Smooth muscle cell (in vitro differentiated cells): ENCODE measurements at regions not wholly inside any gene's neighbourhood (a gene's known extent, or its start where the extent isn't known, plus 50 kb on each side); places are given as distances from the start of the nearest gene placed in this dataset.

Source experiments
- DNase-seq: peaks from one replicate; lab custom pipeline; 2025; ENCODE audit not compliant: unreplicated experiment; lab: John Stamatoyannopoulos, UW
- H2AFZ ChIP-seq: fragments of 200-600 bp; sonication (generic); 2 replicates; pipeline ENCODE4 v1.6.0; 2016; ENCODE audit warnings: antibody characterized with exemption, low read depth, mild to moderate bottlenecking
- H3F3A ChIP-seq: fragments of 200-600 bp; sonication (generic); 2 replicates; pipeline ENCODE4 v1.6.0; 2017; ENCODE audit warnings: antibody characterized with exemption, low read depth
- H3K27ac ChIP-seq: fragments of 200-600 bp; sonication (generic); 2 replicates; pipeline ENCODE4 v1.5.1; 2016; ENCODE audit warnings: low read depth, mild to moderate bottlenecking
- H3K27me3 ChIP-seq: fragments of 200-600 bp; sonication (generic); 2 replicates; pipeline ENCODE4 v1.6.1; 2016; ENCODE audit warnings: low read depth, mild to moderate bottlenecking
- H3K36me3 ChIP-seq: fragments of 200-600 bp; sonication (generic); 2 replicates; pipeline ENCODE4 v1.5.1; 2016; ENCODE audit warnings: low read depth
- H3K4me1 ChIP-seq: fragments of 200-600 bp; sonication (generic); 2 replicates; pipeline ENCODE4 v1.5.1; 2016; ENCODE audit warnings: low read depth
- H3K4me2 ChIP-seq: fragments of 200-600 bp; sonication (generic); 2 replicates; pipeline ENCODE4 v1.6.0; 2016; ENCODE audit warnings: mild to moderate bottlenecking
- H3K4me3 ChIP-seq: fragments of 200-600 bp; sonication (generic); 2 replicates; pipeline ENCODE4 v1.5.1; 2016; ENCODE audit warnings: mild to moderate bottlenecking
- H3K79me2 ChIP-seq: fragments of 200-600 bp; sonication (generic); 2 replicates; pipeline ENCODE4 v1.6.0; 2016; ENCODE audit warnings: low read depth, mild to moderate bottlenecking
- H3K9ac ChIP-seq: fragments of 200-600 bp; sonication (generic); 2 replicates; pipeline ENCODE4 v1.6.0; 2016; ENCODE audit warnings: low read depth
- H3K9me3 ChIP-seq: fragments of 200-600 bp; sonication (generic); replicated peaks from 2 replicates; pipeline ENCODE4 v1.5.1; 2016; ENCODE audit warnings: low read depth
- H4K20me1 ChIP-seq: fragments of 200-600 bp; sonication (generic); 2 replicates; pipeline ENCODE4 v1.6.0; 2016; ENCODE audit warnings: low read depth
- WGBS: methylation state at CpG from one replicate; pipeline ENCODE4 v1.1.7; 2016; ENCODE audit warnings: low lambda C conversion rate; 5-methylcytosine and 5-hydroxymethylcytosine counted together
- TF ChIP-seq, protein P1 (sequence below): fragments of 200-600 bp; sonication (generic); IDR thresholded peaks from 2 replicates; pipeline ENCODE4 v1.5.1; 2017; ENCODE audit warnings: borderline replicate concordance, mild to moderate bottlenecking, antibody characterized with exemption; ENCODE audit not compliant: insufficient read depth, poor library complexity, severe bottlenecking

DNA sequence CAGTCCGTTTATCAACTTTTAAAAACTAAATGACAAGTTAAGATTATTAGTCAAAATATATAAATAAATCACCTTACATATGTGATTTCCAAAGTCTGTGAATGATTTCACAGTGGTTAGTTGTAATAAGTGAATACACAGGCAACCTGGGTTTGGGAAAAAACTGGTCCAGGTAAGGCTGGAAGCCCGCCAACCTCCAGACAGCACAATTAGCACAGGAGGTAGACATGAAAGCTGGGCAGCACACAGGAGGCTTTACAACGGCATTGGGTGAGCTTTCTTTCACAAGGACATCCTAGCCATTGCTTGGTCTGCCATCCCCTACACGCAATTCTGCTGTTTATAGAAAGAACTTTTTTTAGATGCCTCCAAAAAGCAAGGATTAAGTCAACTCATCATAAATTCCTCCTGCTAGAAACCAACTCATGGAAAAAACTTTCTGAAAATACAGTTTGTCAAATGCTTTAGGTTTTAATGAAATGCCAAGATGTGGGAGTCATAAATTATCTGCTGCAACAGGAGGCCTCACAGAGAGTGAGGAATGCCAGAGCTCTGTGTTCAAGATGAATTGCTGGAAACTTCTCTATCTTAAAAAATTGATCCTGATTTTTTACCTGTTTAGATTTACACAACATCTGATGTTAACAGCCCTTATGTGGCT is 346.8 kb upstream of the NFE2L3 start:
- peak overlapping the region; percentile 61 for H3K4me2 ChIP-seq
- WGBS = 43% methylated on average over 4 of the region's 4 CpGs
- H3K9me3 ChIP-seq = no peaks in the 10 kb centered on the region
- no peak overlapping the region for H3K9ac ChIP-seq
- no peaks in the 10 kb centered on the region for H4K20me1 ChIP-seq
- H3K4me3 ChIP-seq = no peak overlapping the region
- H3K27me3 ChIP-seq = no peaks in the 10 kb centered on the region
- DNase-seq = no peak
- H3K36me3 ChIP-seq = no peaks in the 10 kb centered on the region
- peak overlapping the region; percentile 64 for H3K27ac ChIP-seq
- H3K79me2 ChIP-seq = no peaks in the 10 kb centered on the region
- TF ChIP-seq, protein P1, sequence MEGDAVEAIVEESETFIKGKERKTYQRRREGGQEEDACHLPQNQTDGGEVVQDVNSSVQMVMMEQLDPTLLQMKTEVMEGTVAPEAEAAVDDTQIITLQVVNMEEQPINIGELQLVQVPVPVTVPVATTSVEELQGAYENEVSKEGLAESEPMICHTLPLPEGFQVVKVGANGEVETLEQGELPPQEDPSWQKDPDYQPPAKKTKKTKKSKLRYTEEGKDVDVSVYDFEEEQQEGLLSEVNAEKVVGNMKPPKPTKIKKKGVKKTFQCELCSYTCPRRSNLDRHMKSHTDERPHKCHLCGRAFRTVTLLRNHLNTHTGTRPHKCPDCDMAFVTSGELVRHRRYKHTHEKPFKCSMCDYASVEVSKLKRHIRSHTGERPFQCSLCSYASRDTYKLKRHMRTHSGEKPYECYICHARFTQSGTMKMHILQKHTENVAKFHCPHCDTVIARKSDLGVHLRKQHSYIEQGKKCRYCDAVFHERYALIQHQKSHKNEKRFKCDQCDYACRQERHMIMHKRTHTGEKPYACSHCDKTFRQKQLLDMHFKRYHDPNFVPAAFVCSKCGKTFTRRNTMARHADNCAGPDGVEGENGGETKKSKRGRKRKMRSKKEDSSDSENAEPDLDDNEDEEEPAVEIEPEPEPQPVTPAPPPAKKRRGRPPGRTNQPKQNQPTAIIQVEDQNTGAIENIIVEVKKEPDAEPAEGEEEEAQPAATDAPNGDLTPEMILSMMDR = no peak
- peaks cover 3% of the 10 kb centered on the region for H3F3A ChIP-seq
- H3K4me1 ChIP-seq = peaks cover 6% of the 10 kb centered on the region
- no peak overlapping the region for H2AFZ ChIP-seq

GRCh38 chr7:25807086-25807611 is 344.8 kb upstream of the NFE2L3 start:
- H3K9me3 ChIP-seq = no peaks in the 10 kb centered on the region
- H3K27ac ChIP-seq = no peak overlapping the region

GRCh38 chr7:25809441-25809840 is 342.6 kb upstream of the NFE2L3 start:
- Histone ChIP-seq H3K36me3 (no peaks in the 10 kb centered on the region), H3K27me3 (no peaks in the 10 kb centered on the region), H3K9ac (no peak overlapping the region), H3K27ac (no peak overlapping the region), H3K79me2 (no peaks in the 10 kb centered on the region), H2AFZ (no peak overlapping the region), H3K4me3 (no peak overlapping the region), H4K20me1 (no peaks in the 10 kb centered on the region), H3K4me2 (no peak overlapping the region), H3F3A (peaks cover 3% of the 10 kb centered on the region), H3K9me3 (no peaks in the 10 kb centered on the region), H3K4me1 (peaks cover 6% of the 10 kb centered on the region)
- DNase-seq = no peak
- 82% methylated on average over 5 of the region's 5 CpGs for WGBS
- TF ChIP-seq, protein P1 = no peak

More at GRCh38 chr7:25807086-25807611, 344.8 kb upstream of the NFE2L3 start:
- peaks cover 6% of the 10 kb centered on the region for H3K4me1 ChIP-seq
- TF ChIP-seq, protein P1 = no peak
- H3K4me2 ChIP-seq = no peak overlapping the region
- no CpG with 5 or more reads among the region's 1 CpG for WGBS
- no peak for DNase-seq
- no peak overlapping the region for H3K9ac ChIP-seq
- peaks cover 3% of the 10 kb centered on the region for H3F3A ChIP-seq
- H3K27me3 ChIP-seq = no peaks in the 10 kb centered on the region
- H4K20me1 ChIP-seq = no peaks in the 10 kb centered on the region
- H2AFZ ChIP-seq = no peak overlapping the region
- no peak overlapping the region for H3K4me3 ChIP-seq
- H3K79me2 ChIP-seq = no peaks in the 10 kb centered on the region
- H3K36me3 ChIP-seq = no peaks in the 10 kb centered on the region
